GM12891 (cell line): ENCODE measurements at regions not wholly inside any gene's neighbourhood (a gene's known extent, or its start where the extent isn't known, plus 50 kb on each side); places are given as distances from the start of the nearest gene placed in this dataset.

Source experiments
- DNase-seq: peaks from one replicate; pipeline ENCODE4 v3.0.0; 2011; ENCODE audit warnings: low spot score; ENCODE audit not compliant: insufficient read length
- FAIRE-seq: peaks from 2 replicates; lab custom pipeline; 2011; peaks lifted over from hg19 to GRCh38; lab: Jason Lieb, UNC
- PAX5 ChIP-seq: IDR thresholded peaks from 2 replicates; pipeline ENCODE4 v1.6.1; 2011; ENCODE audit warnings: low read length, moderate library complexity, mild to moderate bottlenecking; ENCODE audit not compliant: insufficient read depth, severe bottlenecking
- POLR2A ChIP-seq: IDR thresholded peaks from 2 replicates; pipeline ENCODE4 v1.6.1; 2011; ENCODE audit warnings: low read depth, low read length, control low read depth
- POLR2AphosphoS5 ChIP-seq: IDR thresholded peaks from 2 replicates; pipeline ENCODE4 v1.6.1; 2011; ENCODE audit warnings: low read depth, low read length, control low read depth
- POU2F2 ChIP-seq: IDR thresholded peaks from 2 replicates; pipeline ENCODE4 v1.6.1; 2011; ENCODE audit warnings: low read depth, mild to moderate bottlenecking, control low read depth, low read length, moderate library complexity
- SPI1 ChIP-seq: IDR thresholded peaks from 2 replicates; pipeline ENCODE4 v1.6.1; 2011; ENCODE audit warnings: low read depth, low read length, control low read depth
- TAF1 ChIP-seq: IDR thresholded peaks from 2 replicates; pipeline ENCODE4 v1.6.1; 2011; ENCODE audit warnings: low read depth, low read length, control low read depth

DNA sequence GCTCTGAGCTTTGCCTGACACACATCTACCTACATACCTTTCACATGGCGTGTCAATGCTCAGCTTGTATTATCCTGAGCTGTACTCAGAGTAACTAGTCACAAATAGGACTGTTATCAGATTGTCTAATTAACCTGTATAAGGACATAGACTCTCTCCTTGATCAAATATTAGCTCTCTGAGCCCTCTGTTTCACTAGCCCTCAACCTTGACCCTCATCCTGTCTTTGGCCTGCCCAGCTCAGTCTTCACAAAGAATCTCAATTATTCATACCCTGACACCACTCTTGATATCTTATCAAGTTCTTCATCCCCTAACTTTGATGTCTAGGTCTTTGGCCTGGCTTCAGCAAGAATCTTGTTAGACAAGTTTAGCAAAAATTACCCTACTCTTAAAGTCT is 320.7 kb upstream of the PCDH7 start:
- no peak for FAIRE-seq
- TF ChIP-seq SPI1 = no peak
- no peak for TF ChIP-seq POU2F2
- TF ChIP-seq PAX5 = no peak
- TF ChIP-seq POLR2A = no peak
- no peak for TF ChIP-seq TAF1
- no peak for TF ChIP-seq POLR2AphosphoS5
- no peak for DNase-seq

DNA sequence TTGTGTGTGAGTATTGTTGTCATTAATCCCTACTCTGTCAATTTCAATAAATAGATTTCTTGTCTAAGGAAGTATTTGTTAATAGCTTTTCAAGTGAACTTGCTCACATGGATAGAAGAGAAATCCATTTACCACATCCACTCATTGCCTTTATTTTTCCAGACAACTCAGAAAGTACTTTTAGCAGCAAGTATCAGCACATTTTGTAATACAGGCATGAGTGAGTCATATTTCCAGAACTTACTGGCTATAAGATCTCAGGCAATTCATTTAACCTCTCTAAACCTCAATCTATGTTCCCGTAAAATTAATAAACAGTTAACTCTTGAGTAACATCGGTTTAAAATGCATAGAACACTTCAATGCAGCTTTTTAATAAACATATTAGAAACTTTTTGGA is 317.9 kb upstream of the PCDH7 start:
- TF ChIP-seq TAF1 (no peak), PAX5 (no peak), SPI1 (no peak), POLR2AphosphoS5 (no peak), POLR2A (no peak), POU2F2 (no peak)
- FAIRE-seq (no peak), DNase-seq (no peak)

DNA sequence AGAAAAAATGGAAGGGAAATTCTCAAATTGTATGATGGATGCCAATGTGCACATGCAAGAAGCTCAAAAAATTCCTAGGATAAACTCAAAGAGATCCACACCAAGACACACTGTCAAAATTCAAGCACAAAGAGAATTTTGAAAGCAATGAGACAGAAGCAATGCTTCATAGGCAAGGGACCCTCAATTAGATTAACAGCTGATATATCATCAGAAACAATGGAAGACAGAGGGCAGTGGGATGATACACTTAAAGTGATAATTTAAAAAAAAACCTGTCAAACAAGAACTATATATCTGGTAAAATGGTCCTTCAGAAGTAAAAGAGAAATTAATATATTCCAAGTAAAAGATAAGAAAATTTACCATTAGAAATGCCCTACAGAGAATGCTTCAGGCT is 306.3 kb upstream of the PCDH7 start:
- TF ChIP-seq PAX5 = no peak
- no peak for FAIRE-seq

DNA sequence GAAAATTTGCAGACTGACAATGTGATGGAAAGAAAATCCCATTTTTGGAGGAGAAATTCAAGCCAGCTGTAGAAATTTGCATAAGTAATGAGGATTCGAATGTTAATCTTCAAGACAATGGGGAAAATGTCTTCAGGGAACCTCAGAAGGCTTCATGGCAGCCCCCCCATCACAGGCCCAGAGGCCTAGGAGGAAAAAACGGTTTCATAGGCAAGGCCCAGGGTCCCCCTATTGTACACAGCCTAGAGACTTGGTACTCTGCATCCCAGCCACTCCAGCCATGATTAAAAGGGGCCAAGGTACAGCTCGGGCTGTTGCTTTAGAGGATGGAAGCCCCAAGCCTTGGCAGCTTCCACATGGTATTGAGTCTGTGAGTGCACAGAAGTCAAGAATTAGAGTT is 303.6 kb upstream of the PCDH7 start:
- FAIRE-seq (no peak), DNase-seq (no peak)
- no peak for TF ChIP-seq POLR2AphosphoS5

More for the DNA sequence above, 306.3 kb upstream of the PCDH7 start:
- no peak for DNase-seq

DNA sequence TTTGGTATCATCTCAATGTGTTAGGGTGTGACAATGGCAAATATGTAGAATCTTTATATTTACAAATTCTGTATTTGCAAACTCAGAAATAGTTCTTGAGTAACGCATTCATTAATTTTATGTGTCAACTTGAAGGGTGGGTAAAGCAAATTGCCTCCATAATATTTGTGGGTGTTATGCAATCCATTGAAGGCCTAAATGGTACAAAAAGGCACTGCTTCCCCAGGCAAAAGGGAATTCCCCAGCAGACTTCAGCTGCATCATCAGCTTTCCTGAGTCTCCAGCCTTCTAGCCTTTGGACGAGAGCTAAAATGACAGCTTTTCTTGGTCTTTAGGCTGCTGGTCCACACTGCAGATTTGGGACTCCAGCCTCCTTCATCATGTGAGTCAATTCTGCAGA is 292.2 kb upstream of the PCDH7 start:
- FAIRE-seq (no peak), DNase-seq (no peak)
- TF ChIP-seq POLR2A = no peak
- no peak for TF ChIP-seq POLR2AphosphoS5
- no peak for TF ChIP-seq POU2F2
- no peak for TF ChIP-seq PAX5
- TF ChIP-seq TAF1 = no peak
- TF ChIP-seq SPI1 = no peak

DNA sequence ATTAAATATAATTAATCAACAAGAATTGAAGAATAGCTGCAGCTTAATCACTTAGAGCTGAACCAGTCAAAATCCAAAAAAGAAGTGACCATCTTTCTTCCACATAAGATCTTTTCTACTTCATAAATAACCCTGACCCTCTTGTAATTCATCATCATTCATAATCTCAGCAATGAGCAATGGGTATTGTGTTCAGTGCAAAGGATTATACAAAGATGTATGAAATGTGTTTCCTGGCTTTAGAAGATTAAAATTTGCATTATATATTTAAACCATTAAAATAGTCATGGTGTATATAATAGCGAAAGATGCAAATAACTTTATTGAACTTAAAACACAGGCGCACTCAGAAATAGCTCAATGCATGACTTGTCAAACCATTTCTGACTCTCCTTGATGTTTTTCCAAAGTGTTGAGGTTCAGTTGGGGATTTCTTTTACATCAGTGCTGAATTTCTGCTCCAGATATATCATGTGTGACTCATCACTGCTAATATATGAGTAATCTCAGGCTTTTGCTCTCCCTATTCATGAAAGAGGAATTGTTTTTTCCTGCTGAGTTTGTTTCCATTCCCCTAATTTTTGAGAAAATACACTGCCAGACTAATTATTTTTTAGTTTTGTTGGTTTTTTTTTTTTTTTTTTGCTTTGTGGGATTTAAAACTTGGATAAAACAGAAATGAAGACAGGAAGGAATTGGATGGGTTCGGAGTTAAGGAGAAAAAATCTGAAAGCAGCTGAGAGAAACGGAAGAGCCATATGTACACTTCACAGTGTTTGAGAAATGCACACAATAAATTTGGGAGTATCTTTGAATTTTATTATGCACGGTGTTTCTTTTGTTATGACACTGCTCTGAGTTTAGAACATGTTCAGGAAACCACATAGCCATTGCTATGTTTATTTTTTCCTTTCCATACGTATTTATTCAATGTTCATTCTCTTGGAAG is 290.1 kb upstream of the PCDH7 start:
- no peak for TF ChIP-seq SPI1
- no peak for TF ChIP-seq PAX5
- TF ChIP-seq TAF1 = no peak
- no peak for TF ChIP-seq POLR2A
- TF ChIP-seq POU2F2 = no peak
- no peak for TF ChIP-seq POLR2AphosphoS5
- no peak for DNase-seq
- FAIRE-seq = no peak

DNA sequence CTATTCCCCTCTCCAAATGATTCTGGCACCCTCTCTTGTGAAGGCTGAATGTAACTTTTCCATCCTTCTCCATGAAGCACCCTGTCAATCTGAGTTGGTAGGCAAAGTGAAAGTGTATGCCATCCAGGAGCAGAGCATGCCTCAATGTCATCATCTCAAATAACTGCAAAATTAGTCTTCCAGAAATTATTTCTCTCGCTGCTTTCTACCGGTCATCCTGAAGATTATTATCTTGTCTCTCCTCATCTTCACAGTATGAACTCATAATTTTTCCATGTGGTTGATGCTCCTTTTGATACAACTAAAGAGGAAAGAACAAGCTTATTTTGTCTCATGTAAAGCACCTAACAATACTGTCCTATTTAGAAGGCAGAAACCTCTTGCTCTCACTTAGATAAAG is 285.5 kb upstream of the PCDH7 start:
- DNase-seq (no peak), FAIRE-seq (no peak)
- TF ChIP-seq POU2F2 (no peak), POLR2A (no peak), POLR2AphosphoS5 (no peak), SPI1 (no peak), PAX5 (no peak), TAF1 (no peak)

DNA sequence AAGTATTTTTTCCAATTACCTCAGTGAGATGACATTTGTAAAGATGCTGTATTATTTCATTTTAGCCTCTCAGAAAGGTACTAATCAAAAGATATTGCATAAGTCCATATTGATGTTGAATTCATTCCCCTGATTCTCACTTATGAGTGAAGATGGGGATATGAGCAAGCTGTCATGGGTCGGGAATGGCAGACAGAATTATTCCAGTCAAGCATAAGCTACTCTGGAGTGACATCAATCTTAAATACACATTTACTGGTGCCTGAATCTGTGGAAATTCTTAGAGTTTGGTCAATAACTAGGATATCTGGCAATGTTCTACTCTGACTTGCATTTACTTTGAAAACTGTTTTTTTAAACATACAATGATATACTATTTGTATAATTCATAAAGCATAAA is 283.8 kb upstream of the PCDH7 start:
- DNase-seq (no peak), FAIRE-seq (no peak)
- TF ChIP-seq POLR2AphosphoS5 (no peak), SPI1 (no peak), TAF1 (no peak), PAX5 (no peak), POLR2A (no peak), POU2F2 (no peak)

DNA sequence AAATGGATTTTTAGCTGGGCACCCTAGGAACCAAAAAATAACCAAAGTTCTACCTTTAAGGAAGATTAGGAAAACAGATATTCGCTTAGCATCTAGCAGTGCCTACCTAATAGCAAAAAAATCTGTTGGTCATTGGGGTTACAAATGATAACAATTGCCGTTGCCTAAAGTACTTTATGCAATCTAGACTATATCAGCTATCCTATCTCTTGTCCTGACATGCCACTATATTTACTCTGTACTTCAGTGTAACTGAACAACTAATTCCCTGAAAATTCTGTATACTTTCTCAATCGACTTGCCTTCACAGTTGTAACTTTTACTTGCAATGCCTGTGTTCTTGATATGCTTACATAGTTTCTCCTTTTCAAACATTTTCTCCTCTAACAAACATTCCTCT is 282.9 kb upstream of the PCDH7 start:
- DNase-seq = no peak
- no peak for FAIRE-seq
- TF ChIP-seq TAF1 = no peak

DNA sequence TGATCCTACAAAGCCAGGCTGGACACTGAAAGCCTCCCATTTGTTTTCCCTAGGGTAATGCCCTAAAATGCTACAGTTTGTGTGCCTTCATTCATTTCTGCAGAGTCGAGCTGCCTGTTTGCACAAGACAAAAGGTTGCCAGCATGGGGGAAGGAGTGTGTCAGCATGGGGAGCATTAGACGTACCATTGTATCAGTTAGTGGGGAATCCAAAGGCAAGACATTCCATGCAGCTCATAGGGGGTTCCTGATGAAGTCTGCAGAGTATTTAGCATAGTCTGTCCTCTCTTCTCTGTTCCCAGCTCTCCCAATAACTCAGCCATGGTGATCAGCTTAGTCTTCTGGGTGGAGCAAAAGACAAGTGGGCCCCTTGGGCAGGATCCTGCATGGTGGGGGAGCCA is 276.9 kb upstream of the PCDH7 start:
- DNase-seq = no peak
- no peak for TF ChIP-seq TAF1
- no peak for TF ChIP-seq PAX5
- no peak for TF ChIP-seq POLR2AphosphoS5
- no peak for TF ChIP-seq POLR2A
- no peak for TF ChIP-seq POU2F2
- TF ChIP-seq SPI1 = no peak
- FAIRE-seq = no peak

DNA sequence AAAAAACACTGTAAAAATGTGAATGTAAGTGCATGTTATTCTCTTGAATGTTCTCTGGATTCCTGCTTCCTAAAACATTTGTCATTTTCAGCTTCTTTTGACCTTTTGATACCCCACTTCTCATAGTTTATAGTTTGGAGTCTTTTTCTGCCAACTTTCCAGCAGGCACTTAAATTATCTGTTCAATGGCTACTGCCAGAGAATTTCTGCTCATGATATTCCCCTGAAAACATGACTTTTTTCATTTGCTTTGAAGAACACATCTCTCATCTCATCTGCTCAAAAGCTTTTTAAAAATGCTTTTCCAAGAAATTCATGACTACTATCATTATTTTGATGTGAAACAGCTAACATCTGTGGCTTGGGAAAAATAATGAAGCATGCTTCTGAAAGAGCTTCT is 269.7 kb upstream of the PCDH7 start:
- FAIRE-seq (no peak), DNase-seq (no peak)
- no peak for TF ChIP-seq POU2F2
- no peak for TF ChIP-seq POLR2AphosphoS5
